D341Med (cell line): ENCODE measurements at regions not wholly inside any gene's neighbourhood (a gene's known extent, or its start where the extent isn't known, plus 50 kb on each side); places are given as distances from the start of the nearest gene placed in this dataset.

Source experiments
- DNase-seq: peaks from one replicate; pipeline ENCODE4 v3.0.0; 2012; ENCODE audit warnings: low spot score

GRCh38 chr14:80379035-80379434 lies 167.7 kb upstream of the DIO2 start:
- no peak for DNase-seq

- no peak for DNase-seq
These were observed 166.9 kb upstream of the DIO2 start for GRCh38 chr14:80378084-80378690.

- DNase-seq: no peak
These were observed 153.5 kb upstream of the DIO2 start for GRCh38 chr14:80364816-80365215.

GRCh38 chr14:80364274-80364673 lies 153.0 kb upstream of the DIO2 start:
- DNase-seq: peak; percentile 46

- no peak for DNase-seq
These were observed 146.8 kb upstream of the DIO2 start for GRCh38 chr14:80358112-80358511.

- no peak for DNase-seq
These were observed 145.1 kb upstream of the DIO2 start for GRCh38 chr14:80356413-80356812.

GRCh38 chr14:80354860-80355581 lies 143.7 kb upstream of the DIO2 start:
- no peak for DNase-seq

- no peak for DNase-seq
These were observed 141.2 kb upstream of the DIO2 start for GRCh38 chr14:80352471-80352870.

- DNase-seq: no peak
These were observed 139.4 kb upstream of the DIO2 start for GRCh38 chr14:80350707-80351106.

- no peak for DNase-seq
These were observed 135.1 kb upstream of the DIO2 start for GRCh38 chr14:80346395-80346794.

- DNase-seq: no peak
These were observed 132.9 kb upstream of the DIO2 start for GRCh38 chr14:80344208-80344607.

GRCh38 chr14:80336608-80337106 lies 125.4 kb upstream of the DIO2 start:
- no peak for DNase-seq

- DNase-seq: no peak
These were observed 114.4 kb upstream of the DIO2 start for GRCh38 chr14:80325688-80326087.

GRCh38 chr14:80325112-80325511 lies 113.8 kb upstream of the DIO2 start:
- DNase-seq: no peak

- no peak for DNase-seq
These were observed 113.3 kb upstream of the DIO2 start for GRCh38 chr14:80324649-80325048.

- DNase-seq: no peak
These were observed 111.8 kb upstream of the DIO2 start for GRCh38 chr14:80323038-80323665.

- DNase-seq: no peak
These were observed 105.1 kb upstream of the DIO2 start for GRCh38 chr14:80316441-80316840.

- no peak for DNase-seq
These were observed 104.4 kb upstream of the DIO2 start for GRCh38 chr14:80315681-80316080.

GRCh38 chr14:80313806-80314205 lies 102.5 kb upstream of the DIO2 start:
- no peak for DNase-seq

GRCh38 chr14:80310938-80311750 lies 99.8 kb upstream of the DIO2 start:
- no peak for DNase-seq

- DNase-seq: no peak
These were observed 92.9 kb upstream of the DIO2 start for GRCh38 chr14:80304125-80304766.

- DNase-seq: no peak
These were observed 89.0 kb upstream of the DIO2 start for GRCh38 chr14:80300351-80300750.
